Keratinocyte (primary cell): ENCODE measurements at regions not wholly inside any gene's neighbourhood (a gene's known extent, or its start where the extent isn't known, plus 50 kb on each side); places are given as distances from the start of the nearest gene placed in this dataset.

Experiments used
- DNase-seq: peaks from one replicate; pipeline ENCODE4 v3.0.0-alpha.2; 2011; ENCODE audit warnings: low read depth, missing footprints, low spot score
- FAIRE-seq: peaks from 2 replicates; lab custom pipeline; 2011; peaks lifted over from hg19 to GRCh38; lab: Jason Lieb, UNC
- H2AFZ ChIP-seq: 2 replicates; pipeline ENCODE4 v1.6.0; 2012; ENCODE audit warnings: low read length, control low read depth, inconsistent platforms; ENCODE audit not compliant: control insufficient read depth
- H3K27ac ChIP-seq: 2 replicates; pipeline ENCODE4 v1.5.1; 2011; ENCODE audit warnings: low read length; ENCODE audit not compliant: control insufficient read depth, insufficient read depth
- H3K27me3 ChIP-seq: 3 replicates; pipeline ENCODE4 v1.6.0; 2011; ENCODE audit warnings: low read length; ENCODE audit not compliant: control insufficient read depth, insufficient read depth; ENCODE audit errors: extremely low read depth
- H3K36me3 ChIP-seq, 2 experiments: 2 replicates in 1 of 2; 3 replicates in 1 of 2; pipeline ENCODE4 v1.5.1; 2011; ENCODE audit warnings: low read length in 2 of 2, mild to moderate bottlenecking in 1 of 2; ENCODE audit not compliant: control insufficient read depth in 2 of 2, insufficient read depth in 2 of 2; ENCODE audit errors: extremely low read depth in 1 of 2
- H3K4me1 ChIP-seq: 3 replicates; pipeline ENCODE4 v1.5.1; 2011; ENCODE audit warnings: low read length; ENCODE audit not compliant: control insufficient read depth, insufficient read depth; ENCODE audit errors: extremely low read depth
- H3K4me2 ChIP-seq: 3 replicates; pipeline ENCODE4 v1.6.0; 2011; ENCODE audit warnings: low read depth, low read length; ENCODE audit not compliant: control insufficient read depth, insufficient read depth; ENCODE audit errors: extremely low read depth
- H3K4me3 ChIP-seq, 3 experiments: fragments of 200-600 bp in 1 of 3; sonication (generic) in 1 of 3; 2 replicates in 2 of 3; 3 replicates in 1 of 3; pipeline ENCODE4 v1.5.1; 2011 to 2016; ENCODE audit warnings: low read length in 3 of 3, mild to moderate bottlenecking in 3 of 3, control low read depth in 2 of 3, inconsistent platforms in 1 of 3, low read depth in 1 of 3, mixed read lengths in 1 of 3, mixed run types in 1 of 3, moderate library complexity in 1 of 3; ENCODE audit not compliant: control insufficient read depth in 2 of 3, insufficient read depth in 2 of 3; ENCODE audit errors: extremely low read depth in 1 of 3
- H3K79me2 ChIP-seq: 2 replicates; pipeline ENCODE4 v1.6.0; 2012; ENCODE audit warnings: low read length; ENCODE audit not compliant: control insufficient read depth, insufficient read depth
- H3K9ac ChIP-seq: 3 replicates; pipeline ENCODE4 v1.6.0; 2011; ENCODE audit warnings: low read length; ENCODE audit not compliant: control insufficient read depth, insufficient read depth; ENCODE audit errors: extremely low read depth
- H3K9me1 ChIP-seq: 3 replicates; pipeline ENCODE4 v1.6.0; 2011; ENCODE audit warnings: low read length; ENCODE audit not compliant: control insufficient read depth, insufficient read depth; ENCODE audit errors: extremely low read depth
- H3K9me3 ChIP-seq: 2 replicates; pipeline ENCODE4 v1.5.1; 2012; ENCODE audit warnings: low read depth, low read length; ENCODE audit not compliant: control insufficient read depth
- H4K20me1 ChIP-seq: 3 replicates; pipeline ENCODE4 v1.6.0; 2011; ENCODE audit warnings: low read length; ENCODE audit not compliant: control insufficient read depth, insufficient read depth; ENCODE audit errors: extremely low read depth
- EZH2 ChIP-seq: IDR thresholded peaks from one replicate; pipeline ENCODE4 v1.6.1; 2012; ENCODE audit warnings: inconsistent platforms, mild to moderate bottlenecking, low read length, moderate library complexity
- dilution Hi-C: fragments of 300-500 bp; cut with MboI; formaldehyde crosslinking; loops from one replicate; pipeline ENCODE4 v1.7.0; 2020; ENCODE audit warnings: low sequenced_read_pairs; ENCODE audit not compliant: extremely low pct_ligation_motif_present
- TF ChIP-seq, protein P1 (sequence below), 3 experiments: IDR thresholded peaks in 1 of 3; conservative IDR thresholded peaks in 1 of 3; optimal IDR thresholded peaks in 1 of 3; 2 replicates in 2 of 3; 3 replicates in 1 of 3; pipeline versions ENCODE3 to v1.5.1; 2011; ENCODE audit warnings: low read length in 3 of 3, mild to moderate bottlenecking in 3 of 3, moderate library complexity in 2 of 3, control low read depth in 1 of 3, inconsistent platforms in 1 of 3; ENCODE audit not compliant: insufficient read depth in 2 of 3; ENCODE audit errors: extremely low read depth in 1 of 3

DNA sequence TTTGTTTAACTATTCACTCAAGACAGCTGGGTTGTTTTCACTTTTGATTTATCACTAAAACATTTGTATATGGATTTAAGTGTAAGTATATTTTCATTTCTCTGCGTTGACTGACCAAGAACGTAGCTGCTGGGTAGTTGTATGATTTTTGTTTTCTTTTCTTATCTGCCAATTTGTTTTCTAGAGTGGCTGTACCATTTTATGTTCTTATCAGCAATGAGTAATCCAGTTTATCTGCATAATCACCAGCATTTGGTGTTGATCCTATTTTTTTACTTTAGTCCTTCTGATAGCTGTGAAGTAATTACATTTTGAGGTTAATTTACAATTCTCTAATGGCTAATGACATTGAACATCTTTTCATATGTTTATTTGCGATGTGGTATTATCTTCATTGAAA is 1178.4 kb upstream of the TMEFF2 start:
- no peaks in the 10 kb centered on the region for H3K36me3 ChIP-seq
- no peak for DNase-seq
- no peak overlapping the region for H3K9ac ChIP-seq
- H4K20me1 ChIP-seq = no peaks in the 10 kb centered on the region
- TF ChIP-seq, protein P1, sequence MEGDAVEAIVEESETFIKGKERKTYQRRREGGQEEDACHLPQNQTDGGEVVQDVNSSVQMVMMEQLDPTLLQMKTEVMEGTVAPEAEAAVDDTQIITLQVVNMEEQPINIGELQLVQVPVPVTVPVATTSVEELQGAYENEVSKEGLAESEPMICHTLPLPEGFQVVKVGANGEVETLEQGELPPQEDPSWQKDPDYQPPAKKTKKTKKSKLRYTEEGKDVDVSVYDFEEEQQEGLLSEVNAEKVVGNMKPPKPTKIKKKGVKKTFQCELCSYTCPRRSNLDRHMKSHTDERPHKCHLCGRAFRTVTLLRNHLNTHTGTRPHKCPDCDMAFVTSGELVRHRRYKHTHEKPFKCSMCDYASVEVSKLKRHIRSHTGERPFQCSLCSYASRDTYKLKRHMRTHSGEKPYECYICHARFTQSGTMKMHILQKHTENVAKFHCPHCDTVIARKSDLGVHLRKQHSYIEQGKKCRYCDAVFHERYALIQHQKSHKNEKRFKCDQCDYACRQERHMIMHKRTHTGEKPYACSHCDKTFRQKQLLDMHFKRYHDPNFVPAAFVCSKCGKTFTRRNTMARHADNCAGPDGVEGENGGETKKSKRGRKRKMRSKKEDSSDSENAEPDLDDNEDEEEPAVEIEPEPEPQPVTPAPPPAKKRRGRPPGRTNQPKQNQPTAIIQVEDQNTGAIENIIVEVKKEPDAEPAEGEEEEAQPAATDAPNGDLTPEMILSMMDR (optimal IDR thresholded peaks at IDR 0.05 in 1 of 3, IDR thresholded peaks at IDR 0.05 in 1 of 3, conservative IDR thresholded peaks at IDR 0.05 in 1 of 3; ENCODE audit: extremely low read depth in 1 of 3, insufficient read depth in 2 of 3, low read length in 3 of 3) = no peak
- TF ChIP-seq EZH2 = no peak
- H3K9me1 ChIP-seq = no peaks in the 10 kb centered on the region
- dilution Hi-C loops = no loop called here
- no peak overlapping the region for H3K27ac ChIP-seq
- H3K4me1 ChIP-seq = no peaks in the 10 kb centered on the region
- no peaks in the 10 kb centered on the region for H3K79me2 ChIP-seq
- no peaks in the 10 kb centered on the region for H3K27me3 ChIP-seq
- H2AFZ ChIP-seq = no peak overlapping the region
- H3K4me2 ChIP-seq = no peak overlapping the region
- no peak for FAIRE-seq
- H3K4me3 ChIP-seq = no peak overlapping the region
- H3K9me3 ChIP-seq = no peaks in the 10 kb centered on the region

DNA sequence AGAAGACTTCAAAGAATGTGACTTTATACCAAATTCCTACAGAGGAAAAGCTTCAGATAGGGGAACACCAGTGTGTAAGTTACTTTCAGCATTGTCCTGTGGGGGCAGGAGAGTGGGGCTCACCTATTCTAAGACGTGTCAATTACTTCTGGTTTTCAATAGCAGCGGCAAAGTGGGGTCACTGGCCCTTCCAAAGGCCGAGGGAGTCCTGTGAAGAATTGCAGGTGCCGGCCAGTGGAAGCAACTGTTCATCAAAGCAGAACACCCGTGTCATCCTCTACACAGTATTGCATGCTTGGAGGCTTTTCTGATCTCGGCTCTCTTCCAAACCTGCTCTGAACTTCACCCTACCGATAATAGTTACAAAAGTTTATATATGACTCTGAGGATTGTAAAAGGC is 1176.5 kb upstream of the TMEFF2 start:
- no peaks in the 10 kb centered on the region for H4K20me1 ChIP-seq
- H3K4me1 ChIP-seq = no peaks in the 10 kb centered on the region
- dilution Hi-C loops = no loop called here
- no peak overlapping the region for H2AFZ ChIP-seq
- no peaks in the 10 kb centered on the region for H3K36me3 ChIP-seq
- no peaks in the 10 kb centered on the region for H3K9me3 ChIP-seq
- no peaks in the 10 kb centered on the region for H3K9me1 ChIP-seq
- no peak overlapping the region for H3K27ac ChIP-seq
- H3K4me2 ChIP-seq = no peak overlapping the region
- H3K4me3 ChIP-seq = no peak overlapping the region
- DNase-seq = no peak
- no peak for TF ChIP-seq EZH2
- TF ChIP-seq, protein P1 (optimal IDR thresholded peaks at IDR 0.05 in 1 of 3, IDR thresholded peaks at IDR 0.05 in 1 of 3, conservative IDR thresholded peaks at IDR 0.05 in 1 of 3; ENCODE audit: extremely low read depth in 1 of 3, insufficient read depth in 2 of 3, low read length in 3 of 3) = no peak
- FAIRE-seq = no peak
- no peak overlapping the region for H3K9ac ChIP-seq
- no peaks in the 10 kb centered on the region for H3K27me3 ChIP-seq
- no peaks in the 10 kb centered on the region for H3K79me2 ChIP-seq
